Memory B cell (primary cell): ENCODE measurements at regions not wholly inside any gene's neighbourhood (a gene's known extent, or its start where the extent isn't known, plus 50 kb on each side); places are given as distances from the start of the nearest gene placed in this dataset.

ENCODE experiments used
- ATAC-seq: fragments of 150-1000 bp; cut with Tn5 transposase; 2 replicates; pipeline ENCODE4 v1.10.0; 2021; ENCODE audit warnings: low read depth, mild to moderate bottlenecking, moderate library complexity
- DNase-seq, 2 donors: peaks; one replicate each; pipeline ENCODE4 v3.0.0; 2022; ENCODE audit warnings: low spot score in 2 of 2
- H3K27ac Mint-ChIP-seq: one replicate; pipeline ENCODE4 v1.8.0; 2022; ENCODE audit warnings: mild to moderate bottlenecking, moderate library complexity, mixed read lengths
- H3K27me3 Mint-ChIP-seq: one replicate; pipeline ENCODE4 v1.8.0; 2022; ENCODE audit warnings: mixed read lengths
- H3K36me3 Mint-ChIP-seq: one replicate; pipeline ENCODE4 v1.8.0; 2022; ENCODE audit warnings: mild to moderate bottlenecking, mixed read lengths
- H3K4me1 Mint-ChIP-seq: one replicate; pipeline ENCODE4 v1.8.0; 2022; ENCODE audit warnings: mixed read lengths
- H3K4me3 Mint-ChIP-seq: one replicate; pipeline ENCODE4 v1.8.0; 2022; ENCODE audit warnings: mild to moderate bottlenecking, moderate library complexity, mixed read lengths
- H3K9me3 Mint-ChIP-seq: one replicate; pipeline ENCODE4 v1.8.0; 2022; ENCODE audit warnings: mixed read lengths

GRCh38 chr12:60311940-60312339, 716.1 kb downstream of the SLC16A7 start:
- ATAC-seq (no peak), DNase-seq (no peak)
- Mint-ChIP-seq H3K4me1 (no peaks in the 10 kb centered on the region), H3K27me3 (no peaks in the 10 kb centered on the region), H3K9me3 (no peaks in the 10 kb centered on the region), H3K36me3 (no peaks in the 10 kb centered on the region), H3K4me3 (no peak overlapping the region), H3K27ac (no peak overlapping the region)

GRCh38 chr12:60317361-60317760, 721.5 kb downstream of the SLC16A7 start:
- DNase-seq (no peak), ATAC-seq (no peak)
- H3K4me1 Mint-ChIP-seq = no peaks in the 10 kb centered on the region
- H3K4me3 Mint-ChIP-seq = no peak overlapping the region
- H3K27ac Mint-ChIP-seq = no peak overlapping the region
- no peaks in the 10 kb centered on the region for H3K36me3 Mint-ChIP-seq
- H3K27me3 Mint-ChIP-seq = no peaks in the 10 kb centered on the region
- H3K9me3 Mint-ChIP-seq = no peaks in the 10 kb centered on the region

GRCh38 chr12:60324746-60325145, 728.9 kb downstream of the SLC16A7 start:
- H3K9me3 Mint-ChIP-seq = peaks cover 4% of the 10 kb centered on the region
- DNase-seq (no peak), ATAC-seq (no peak)
- H3K27me3 Mint-ChIP-seq = no peaks in the 10 kb centered on the region
- no peaks in the 10 kb centered on the region for H3K36me3 Mint-ChIP-seq
- no peak overlapping the region for H3K4me3 Mint-ChIP-seq
- no peak overlapping the region for H3K27ac Mint-ChIP-seq
- H3K4me1 Mint-ChIP-seq = no peaks in the 10 kb centered on the region

- ATAC-seq = no peak
- Mint-ChIP-seq H3K36me3 (no peaks in the 10 kb centered on the region), H3K27ac (no peak overlapping the region), H3K9me3 (peaks cover 8% of the 10 kb centered on the region), H3K27me3 (no peaks in the 10 kb centered on the region), H3K4me1 (no peaks in the 10 kb centered on the region), H3K4me3 (no peak overlapping the region)
- no peak for DNase-seq
Measured at GRCh38 chr12:60333461-60333860, 737.6 kb downstream of the SLC16A7 start.

GRCh38 chr12:60335745-60336144, 739.9 kb downstream of the SLC16A7 start:
- H3K4me3 Mint-ChIP-seq = no peak overlapping the region
- no peaks in the 10 kb centered on the region for H3K27me3 Mint-ChIP-seq
- no peaks in the 10 kb centered on the region for H3K4me1 Mint-ChIP-seq
- no peaks in the 10 kb centered on the region for H3K36me3 Mint-ChIP-seq
- peaks cover 3% of the 10 kb centered on the region for H3K9me3 Mint-ChIP-seq
- DNase-seq (no peak), ATAC-seq (no peak)
- H3K27ac Mint-ChIP-seq = no peak overlapping the region

DNA sequence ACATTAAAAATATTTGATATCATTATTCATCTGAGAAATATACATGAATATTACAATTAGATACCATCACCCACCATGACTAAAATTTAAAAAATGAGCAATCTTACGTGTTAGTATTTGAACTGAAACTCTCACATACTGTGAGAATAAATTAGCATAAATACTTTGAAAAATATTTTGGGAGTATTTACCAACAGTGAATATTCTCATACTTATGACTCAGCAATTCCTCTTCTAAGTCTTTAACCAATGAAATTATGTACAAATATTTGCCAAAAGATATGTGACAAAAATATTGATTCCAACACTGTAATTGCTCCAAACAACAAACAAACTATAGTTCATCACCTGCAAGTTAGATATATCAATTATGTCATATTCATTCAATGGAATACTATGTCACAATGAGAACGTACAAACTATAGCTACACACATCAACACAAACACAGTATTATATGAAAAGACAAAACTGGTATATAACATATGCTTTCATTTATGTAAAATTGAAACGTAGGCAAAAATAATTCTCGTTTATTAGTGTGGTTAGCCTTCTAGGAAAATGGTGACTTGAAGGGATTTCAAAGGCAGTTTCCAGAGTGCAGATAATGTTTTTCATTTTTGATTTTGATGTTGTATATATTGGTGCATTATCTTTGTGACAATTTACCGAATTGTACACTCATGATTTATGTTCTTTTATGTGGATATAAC, 742.2 kb downstream of the SLC16A7 start:
- Mint-ChIP-seq H3K36me3 (no peaks in the 10 kb centered on the region), H3K27ac (no peak overlapping the region), H3K27me3 (no peaks in the 10 kb centered on the region), H3K4me1 (no peaks in the 10 kb centered on the region), H3K4me3 (no peak overlapping the region), H3K9me3 (peaks cover 2% of the 10 kb centered on the region)
- ATAC-seq (no peak), DNase-seq (no peak)

DNA sequence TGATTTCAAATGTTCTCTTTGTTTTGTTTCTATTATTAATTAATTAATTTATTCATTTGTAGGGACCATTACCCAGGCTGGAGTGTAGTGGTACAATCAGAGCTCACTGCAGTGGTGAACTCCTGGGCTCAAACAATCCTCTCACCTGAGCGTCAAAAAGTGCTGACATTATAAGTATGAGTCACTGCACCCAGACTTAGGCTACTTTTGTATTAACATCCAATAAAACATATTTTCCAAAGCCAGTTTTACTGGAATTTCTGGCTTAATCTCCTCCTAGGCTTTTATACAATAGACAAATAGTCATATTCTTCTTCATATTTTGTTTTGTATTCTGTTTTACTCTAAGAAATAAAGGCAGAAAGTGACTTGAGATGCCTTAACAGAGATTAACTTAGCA, 749.6 kb downstream of the SLC16A7 start:
- H3K9me3 Mint-ChIP-seq = no peaks in the 10 kb centered on the region
- no peak overlapping the region for H3K4me3 Mint-ChIP-seq

GRCh38 chr12:60349232-60349978, 753.6 kb downstream of the SLC16A7 start:
- no peaks in the 10 kb centered on the region for H3K4me1 Mint-ChIP-seq
- H3K27ac Mint-ChIP-seq = no peak overlapping the region

More for the DNA sequence above, 749.6 kb downstream of the SLC16A7 start:
- Mint-ChIP-seq H3K36me3 (no peaks in the 10 kb centered on the region), H3K27ac (no peak overlapping the region), H3K27me3 (no peaks in the 10 kb centered on the region), H3K4me1 (no peaks in the 10 kb centered on the region)
- DNase-seq = no peak
- no peak for ATAC-seq

GRCh38 chr12:60387356-60387755, 791.5 kb downstream of the SLC16A7 start:
- H3K27me3 Mint-ChIP-seq = no peaks in the 10 kb centered on the region
- ATAC-seq (no peak), DNase-seq (no peak)
- H3K27ac Mint-ChIP-seq = no peak overlapping the region
- H3K4me3 Mint-ChIP-seq = no peak overlapping the region
- H3K4me1 Mint-ChIP-seq = no peaks in the 10 kb centered on the region
- no peaks in the 10 kb centered on the region for H3K36me3 Mint-ChIP-seq
- H3K9me3 Mint-ChIP-seq = no peaks in the 10 kb centered on the region

More at GRCh38 chr12:60349232-60349978, 753.6 kb downstream of the SLC16A7 start:
- H3K4me3 Mint-ChIP-seq = no peak overlapping the region
- DNase-seq = no peak
- H3K27me3 Mint-ChIP-seq = no peaks in the 10 kb centered on the region
- no peak for ATAC-seq
- H3K9me3 Mint-ChIP-seq = peaks cover 2% of the 10 kb centered on the region
- H3K36me3 Mint-ChIP-seq = no peaks in the 10 kb centered on the region

DNA sequence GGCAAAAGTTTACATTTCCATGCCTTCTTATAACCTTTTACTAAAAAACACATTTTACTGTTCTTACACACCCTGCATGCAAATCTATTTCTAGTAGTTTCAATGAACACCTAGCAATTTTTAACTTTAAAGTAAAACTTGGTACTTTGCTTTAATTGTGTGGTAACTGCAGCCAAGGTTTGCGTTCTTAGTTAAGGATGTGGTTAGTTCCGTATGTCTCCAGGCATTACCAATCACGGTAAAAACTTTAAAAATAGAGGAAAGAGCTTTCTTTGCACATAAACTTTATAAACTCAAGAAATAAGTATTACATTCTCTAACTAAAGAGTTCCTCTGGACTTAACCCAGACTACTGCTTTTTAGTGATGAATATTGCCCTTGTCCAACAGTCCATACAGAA, 795.2 kb downstream of the SLC16A7 start:
- Mint-ChIP-seq H3K27ac (no peak overlapping the region), H3K9me3 (no peaks in the 10 kb centered on the region), H3K4me3 (no peak overlapping the region), H3K27me3 (no peaks in the 10 kb centered on the region), H3K36me3 (no peaks in the 10 kb centered on the region), H3K4me1 (no peaks in the 10 kb centered on the region)
- DNase-seq (no peak), ATAC-seq (no peak)

DNA sequence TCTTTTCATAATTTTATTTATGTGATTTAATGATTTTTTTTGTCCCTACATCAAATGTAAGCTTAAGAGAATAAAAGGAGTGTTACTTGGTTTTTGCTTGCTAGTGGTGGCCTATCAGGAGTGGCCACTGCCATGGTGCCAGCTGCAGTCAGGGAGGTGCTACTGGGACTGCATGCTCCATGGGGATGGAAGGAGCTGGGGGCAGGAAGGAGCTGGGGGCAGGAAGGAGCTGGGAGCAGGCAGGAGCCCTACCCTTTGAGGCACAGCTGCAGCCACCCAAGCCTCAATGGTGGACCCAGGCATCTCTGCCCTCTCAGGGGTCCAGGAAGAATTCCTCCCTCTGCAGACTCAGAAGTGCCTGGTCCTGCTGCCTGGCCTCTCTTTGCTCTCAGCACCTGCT, 796.0 kb downstream of the SLC16A7 start:
- DNase-seq = no peak
- Mint-ChIP-seq H3K36me3 (no peaks in the 10 kb centered on the region), H3K4me1 (no peaks in the 10 kb centered on the region), H3K9me3 (no peaks in the 10 kb centered on the region), H3K27ac (no peak overlapping the region), H3K4me3 (no peak overlapping the region), H3K27me3 (no peaks in the 10 kb centered on the region)
- ATAC-seq = no peak

DNA sequence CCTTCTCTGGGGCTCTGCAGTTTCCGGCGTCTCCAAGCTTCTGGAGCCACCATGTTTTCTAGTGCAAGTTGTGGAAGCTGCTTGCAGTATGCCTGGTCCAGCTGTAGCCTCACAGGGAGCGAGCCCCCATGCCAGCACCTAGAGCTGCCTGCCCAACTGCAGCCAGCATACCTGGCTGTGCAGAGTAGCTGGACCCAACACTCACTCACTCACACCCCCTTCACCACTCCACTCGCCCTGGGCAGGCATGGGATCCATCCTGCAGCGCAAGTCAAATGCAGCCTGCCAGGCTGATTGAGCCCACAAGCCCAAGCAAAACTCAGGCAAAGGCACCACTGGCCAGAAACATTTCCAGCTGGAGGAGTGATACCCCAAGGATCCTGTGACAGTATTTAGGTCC, 797.3 kb downstream of the SLC16A7 start:
- H3K27ac Mint-ChIP-seq = no peak overlapping the region
- H3K36me3 Mint-ChIP-seq = no peaks in the 10 kb centered on the region
- H3K27me3 Mint-ChIP-seq = no peaks in the 10 kb centered on the region
- ATAC-seq = no peak
- no peak for DNase-seq
- no peaks in the 10 kb centered on the region for H3K9me3 Mint-ChIP-seq
- H3K4me3 Mint-ChIP-seq = no peak overlapping the region
- H3K4me1 Mint-ChIP-seq = no peaks in the 10 kb centered on the region

DNA sequence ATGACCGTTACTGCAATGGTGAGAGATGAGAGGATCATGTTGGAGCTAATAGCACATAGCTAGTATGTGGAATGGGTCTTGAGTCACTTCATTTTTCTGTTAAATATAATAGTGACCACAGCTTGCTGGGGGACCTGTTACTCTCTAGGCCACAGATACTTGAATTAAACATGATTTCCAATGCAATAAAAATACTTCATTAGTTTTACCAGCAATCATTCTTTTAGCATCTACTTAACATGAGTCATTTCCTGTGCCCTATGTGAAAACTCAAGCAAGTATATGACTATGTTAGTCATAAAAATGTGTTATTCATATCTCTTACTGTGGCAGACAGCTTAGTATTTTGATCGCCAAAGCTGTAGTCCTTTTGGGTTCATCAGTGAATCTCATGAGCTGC, 798.8 kb downstream of the SLC16A7 start:
- Mint-ChIP-seq H3K4me3 (no peak overlapping the region), H3K9me3 (no peaks in the 10 kb centered on the region), H3K27ac (no peak overlapping the region), H3K36me3 (no peaks in the 10 kb centered on the region), H3K27me3 (no peaks in the 10 kb centered on the region), H3K4me1 (no peaks in the 10 kb centered on the region)
- DNase-seq = no peak
- no peak for ATAC-seq

DNA sequence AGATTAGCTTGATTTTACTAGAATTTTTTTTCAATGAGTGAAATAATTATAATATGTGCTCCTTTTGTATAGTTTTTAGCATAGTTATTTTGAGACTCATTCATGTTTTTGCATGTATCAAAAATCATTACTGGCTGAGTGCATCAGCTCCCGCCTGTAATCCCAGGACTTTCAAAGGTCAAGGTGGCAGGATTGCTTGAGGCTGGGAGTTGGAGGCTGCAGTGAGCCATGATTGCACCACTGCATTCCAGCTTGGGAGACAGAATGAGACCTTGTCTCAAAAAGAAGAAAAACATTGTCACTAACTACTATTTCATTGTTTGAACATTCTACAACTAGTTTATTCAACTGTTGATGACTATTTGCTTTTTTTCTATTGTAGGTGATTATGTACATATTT, 802.7 kb downstream of the SLC16A7 start:
- H3K27ac Mint-ChIP-seq = no peak overlapping the region
- H3K4me3 Mint-ChIP-seq = no peak overlapping the region
- no peak for DNase-seq
- H3K9me3 Mint-ChIP-seq = peaks cover 5% of the 10 kb centered on the region
- no peaks in the 10 kb centered on the region for H3K36me3 Mint-ChIP-seq
- no peaks in the 10 kb centered on the region for H3K27me3 Mint-ChIP-seq
- ATAC-seq = no peak
- H3K4me1 Mint-ChIP-seq = no peaks in the 10 kb centered on the region

- no peak overlapping the region for H3K27ac Mint-ChIP-seq
- H3K27me3 Mint-ChIP-seq = no peaks in the 10 kb centered on the region
- no peak for DNase-seq
- ATAC-seq = no peak
- peaks cover 5% of the 10 kb centered on the region for H3K9me3 Mint-ChIP-seq
- H3K4me3 Mint-ChIP-seq = no peak overlapping the region
- no peaks in the 10 kb centered on the region for H3K4me1 Mint-ChIP-seq
- H3K36me3 Mint-ChIP-seq = no peaks in the 10 kb centered on the region
Measured at GRCh38 chr12:60399064-60399463, 803.2 kb downstream of the SLC16A7 start.
